ENCODE measurements at regions not wholly inside any gene's neighbourhood (a gene's known extent, or its start where the extent isn't known, plus 50 kb on each side); places are given as distances from the start of the nearest gene placed in this dataset.

GRCh38 chr7:84461093-84461492 lies 266.5 kb upstream of the SEMA3A start:
- no peaks in the 10 kb centered on the region for H3K27me3 Mint-ChIP-seq
- H3K36me3 Mint-ChIP-seq (ENCODE audit: low read depth) = no peaks in the 10 kb centered on the region
- ChIA-PET POLR2A (no interaction called here), CTCF (no interaction called here)
- H3K9me3 Mint-ChIP-seq = no peaks in the 10 kb centered on the region
- no peak overlapping the region for H3K4me3 Mint-ChIP-seq
- no peak overlapping the region for H3K27ac Mint-ChIP-seq
- no peak for DNase-seq
- no peaks in the 10 kb centered on the region for H3K4me1 Mint-ChIP-seq

GRCh38 chr7:84455788-84456187 lies 261.2 kb upstream of the SEMA3A start:
- CTCF ChIA-PET = no interaction called here
- POLR2A ChIA-PET = no interaction called here

GRCh38 chr7:84454174-84454959 lies 259.8 kb upstream of the SEMA3A start:
- no peaks in the 10 kb centered on the region for H3K36me3 Mint-ChIP-seq (ENCODE audit: low read depth)
- H3K4me3 Mint-ChIP-seq = no peak overlapping the region
- no peaks in the 10 kb centered on the region for H3K27me3 Mint-ChIP-seq
- no peaks in the 10 kb centered on the region for H3K4me1 Mint-ChIP-seq
- H3K27ac Mint-ChIP-seq = no peak overlapping the region
- ChIA-PET POLR2A (no interaction called here), CTCF (no interaction called here)
- no peak for DNase-seq
- no peaks in the 10 kb centered on the region for H3K9me3 Mint-ChIP-seq

More at GRCh38 chr7:84455788-84456187, 261.2 kb upstream of the SEMA3A start:
- Mint-ChIP-seq H3K4me3 (no peak overlapping the region), H3K4me1 (no peaks in the 10 kb centered on the region), H3K27me3 (no peaks in the 10 kb centered on the region), H3K27ac (no peak overlapping the region), H3K9me3 (no peaks in the 10 kb centered on the region), H3K36me3 (ENCODE audit: low read depth) (no peaks in the 10 kb centered on the region)
- DNase-seq = no peak

- ChIA-PET CTCF (no interaction called here), POLR2A (no interaction called here)
Measured at GRCh38 chr7:84452618-84453017, 258.0 kb upstream of the SEMA3A start.

GRCh38 chr7:84450772-84451171 lies 256.2 kb upstream of the SEMA3A start:
- Mint-ChIP-seq H3K4me1 (no peaks in the 10 kb centered on the region), H3K27me3 (no peaks in the 10 kb centered on the region), H3K9me3 (no peaks in the 10 kb centered on the region), H3K27ac (no peak overlapping the region), H3K4me3 (no peak overlapping the region), H3K36me3 (ENCODE audit: low read depth) (no peaks in the 10 kb centered on the region)
- DNase-seq = no peak
- CTCF ChIA-PET = no interaction called here
- POLR2A ChIA-PET = no interaction called here

More at GRCh38 chr7:84452618-84453017, 258.0 kb upstream of the SEMA3A start:
- no peak overlapping the region for H3K27ac Mint-ChIP-seq
- H3K4me3 Mint-ChIP-seq = no peak overlapping the region
- no peaks in the 10 kb centered on the region for H3K27me3 Mint-ChIP-seq
- H3K9me3 Mint-ChIP-seq = no peaks in the 10 kb centered on the region
- H3K4me1 Mint-ChIP-seq = no peaks in the 10 kb centered on the region
- no peaks in the 10 kb centered on the region for H3K36me3 Mint-ChIP-seq (ENCODE audit: low read depth)
- DNase-seq = no peak

- Mint-ChIP-seq H3K4me1 (peaks cover 2% of the 10 kb centered on the region), H3K9me3 (no peaks in the 10 kb centered on the region), H3K27me3 (no peaks in the 10 kb centered on the region), H3K27ac (no peak overlapping the region), H3K36me3 (ENCODE audit: low read depth) (no peaks in the 10 kb centered on the region), H3K4me3 (no peak overlapping the region)
- ChIA-PET POLR2A (no interaction called here), CTCF (no interaction called here)
- DNase-seq = no peak
Measured at GRCh38 chr7:84447636-84448293, 253.2 kb upstream of the SEMA3A start.

GRCh38 chr7:84446991-84447480 lies 252.4 kb upstream of the SEMA3A start:
- Mint-ChIP-seq H3K4me3 (no peak overlapping the region), H3K9me3 (no peaks in the 10 kb centered on the region), H3K27me3 (no peaks in the 10 kb centered on the region), H3K36me3 (ENCODE audit: low read depth) (no peaks in the 10 kb centered on the region), H3K27ac (no peak overlapping the region), H3K4me1 (peaks cover 2% of the 10 kb centered on the region)
- no peak for DNase-seq
- CTCF ChIA-PET = no interaction called here
- POLR2A ChIA-PET = no interaction called here

- H3K4me3 Mint-ChIP-seq = no peak overlapping the region
- no peak overlapping the region for H3K27ac Mint-ChIP-seq
- no peaks in the 10 kb centered on the region for H3K36me3 Mint-ChIP-seq (ENCODE audit: low read depth)
- POLR2A ChIA-PET = no interaction called here
- H3K4me1 Mint-ChIP-seq = no peaks in the 10 kb centered on the region
- H3K27me3 Mint-ChIP-seq = no peaks in the 10 kb centered on the region
- DNase-seq = no peak
- CTCF ChIA-PET = no interaction called here
- H3K9me3 Mint-ChIP-seq = peaks cover 2% of the 10 kb centered on the region
Measured at GRCh38 chr7:84425702-84426259, 231.2 kb upstream of the SEMA3A start.

GRCh38 chr7:84422790-84423189 lies 228.2 kb upstream of the SEMA3A start:
- POLR2A ChIA-PET = no interaction called here
- Mint-ChIP-seq H3K4me1 (no peaks in the 10 kb centered on the region), H3K4me3 (no peak overlapping the region), H3K27ac (no peak overlapping the region), H3K9me3 (peaks cover 2% of the 10 kb centered on the region), H3K36me3 (ENCODE audit: low read depth) (no peaks in the 10 kb centered on the region), H3K27me3 (no peaks in the 10 kb centered on the region)
- no peak for DNase-seq
- CTCF ChIA-PET = no interaction called here

GRCh38 chr7:84412161-84412969 lies 217.8 kb upstream of the SEMA3A start:
- ChIA-PET POLR2A (no interaction called here), CTCF (no interaction called here)
- H3K9me3 Mint-ChIP-seq = no peaks in the 10 kb centered on the region
- no peak for DNase-seq
- H3K4me1 Mint-ChIP-seq = no peaks in the 10 kb centered on the region
- no peaks in the 10 kb centered on the region for H3K27me3 Mint-ChIP-seq
- no peaks in the 10 kb centered on the region for H3K36me3 Mint-ChIP-seq (ENCODE audit: low read depth)
- no peak overlapping the region for H3K27ac Mint-ChIP-seq
- no peak overlapping the region for H3K4me3 Mint-ChIP-seq

GRCh38 chr7:84399661-84400060 lies 205.1 kb upstream of the SEMA3A start:
- H3K4me3 Mint-ChIP-seq = no peak overlapping the region
- no peaks in the 10 kb centered on the region for H3K36me3 Mint-ChIP-seq (ENCODE audit: low read depth)
- POLR2A ChIA-PET = no interaction called here
- DNase-seq = no peak
- CTCF ChIA-PET = no interaction called here
- no peak overlapping the region for H3K27ac Mint-ChIP-seq
- no peaks in the 10 kb centered on the region for H3K27me3 Mint-ChIP-seq
- peaks cover 7% of the 10 kb centered on the region for H3K9me3 Mint-ChIP-seq
- H3K4me1 Mint-ChIP-seq = no peaks in the 10 kb centered on the region

GRCh38 chr7:84394219-84394618 lies 199.6 kb upstream of the SEMA3A start:
- H3K4me3 Mint-ChIP-seq = no peak overlapping the region
- POLR2A ChIA-PET = no interaction called here

GRCh38 chr7:84393786-84394185 lies 199.2 kb upstream of the SEMA3A start:
- no peak overlapping the region for H3K27ac Mint-ChIP-seq
- H3K9me3 Mint-ChIP-seq = peaks cover 1% of the 10 kb centered on the region
- ChIA-PET POLR2A (no interaction called here), CTCF (no interaction called here)
- DNase-seq = no peak
- no peaks in the 10 kb centered on the region for H3K4me1 Mint-ChIP-seq
- peaks cover 2% of the 10 kb centered on the region for H3K27me3 Mint-ChIP-seq
- no peak overlapping the region for H3K4me3 Mint-ChIP-seq
- H3K36me3 Mint-ChIP-seq (ENCODE audit: low read depth) = no peaks in the 10 kb centered on the region

More at GRCh38 chr7:84394219-84394618, 199.6 kb upstream of the SEMA3A start:
- Mint-ChIP-seq H3K9me3 (peaks cover 2% of the 10 kb centered on the region), H3K27ac (no peak overlapping the region), H3K27me3 (peaks cover under 1% of the 10 kb centered on the region), H3K36me3 (ENCODE audit: low read depth) (no peaks in the 10 kb centered on the region), H3K4me1 (no peaks in the 10 kb centered on the region)
- CTCF ChIA-PET = no interaction called here
- no peak for DNase-seq

All from activated CD4-positive, alpha-beta T cell treated with anti-CD3 and anti-CD28 coated beads, Interleukin-2, amount 10 ng/mL, durations not matched to agents 7 days and 5 days (primary cell).